ENCODE measurements at regions not wholly inside any gene's neighbourhood (a gene's known extent, or its start where the extent isn't known, plus 50 kb on each side); places are given as distances from the start of the nearest gene placed in this dataset.
"Not testable (repeated sequence)": the region's sequence is repeated elsewhere in the genome, so short reads cannot be mapped to it uniquely, and the experiment has no call there.

GRCh38 chr14:106737021-106737420 lies 1210.6 kb downstream of the TMEM121 start:
- H3K27me3 ChIP-seq (ENCODE audit: control insufficient read depth, insufficient read depth, low read length, poor library complexity, severe bottlenecking): no peaks in the 10 kb centered on the region
- no peaks in the 10 kb centered on the region for H3K9me3 ChIP-seq (ENCODE audit: control insufficient read depth, low read length)
- no peak overlapping the region for H3K4me3 ChIP-seq (ENCODE audit: insufficient read depth, low read depth, low read length)
- H3K36me3 ChIP-seq (ENCODE audit: control insufficient read depth, insufficient read depth, low read length): no peaks in the 10 kb centered on the region
- no peaks in the 10 kb centered on the region for H3K4me1 ChIP-seq (ENCODE audit: control insufficient read depth, insufficient read depth, low read length)
- H3K27ac ChIP-seq (ENCODE audit: insufficient read depth, low read depth, low read length, poor library complexity, severe bottlenecking): no peak overlapping the region
- WGBS, 2 experiments: 78 to 82% methylated on average over 9 of the region's 9 CpGs

DNA sequence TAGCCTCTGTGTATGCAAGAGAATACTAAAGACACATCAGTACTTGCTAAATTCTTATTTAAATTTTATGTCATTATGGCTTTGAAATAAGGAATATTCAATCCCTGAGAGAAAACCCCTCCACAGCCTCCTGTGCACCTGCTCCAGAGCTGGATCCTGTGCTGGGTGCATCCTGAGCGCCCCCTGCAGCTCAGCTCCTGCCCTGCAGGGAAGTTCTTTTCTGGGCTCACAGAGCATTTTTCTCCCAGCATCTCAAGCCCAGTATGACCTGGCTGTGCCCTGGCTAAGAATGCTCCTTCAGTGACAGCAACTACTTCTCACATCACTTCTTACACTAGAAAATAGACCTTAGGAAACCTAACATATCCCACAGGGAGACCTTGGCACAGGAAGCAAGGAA lies 1211.7 kb downstream of the TMEM121 start:
- WGBS, 2 experiments: 17 to 41% methylated on average over 1 of the region's 1 CpG
- no peak overlapping the region for H3K27ac ChIP-seq (ENCODE audit: insufficient read depth, low read depth, low read length, poor library complexity, severe bottlenecking)
- no peaks in the 10 kb centered on the region for H3K27me3 ChIP-seq (ENCODE audit: control insufficient read depth, insufficient read depth, low read length, poor library complexity, severe bottlenecking)
- no peaks in the 10 kb centered on the region for H3K36me3 ChIP-seq (ENCODE audit: control insufficient read depth, insufficient read depth, low read length)
- H3K4me1 ChIP-seq (ENCODE audit: control insufficient read depth, insufficient read depth, low read length): no peaks in the 10 kb centered on the region
- H3K4me3 ChIP-seq (ENCODE audit: insufficient read depth, low read depth, low read length): no peak overlapping the region
- no peaks in the 10 kb centered on the region for H3K9me3 ChIP-seq (ENCODE audit: control insufficient read depth, low read length)

- not testable (repeated sequence) for H3K36me3 ChIP-seq (ENCODE audit: control insufficient read depth, insufficient read depth, low read length); H3K4me3 ChIP-seq (ENCODE audit: insufficient read depth, low read depth, low read length); H3K27me3 ChIP-seq (ENCODE audit: control insufficient read depth, insufficient read depth, low read length, poor library complexity, severe bottlenecking); H3K4me1 ChIP-seq (ENCODE audit: control insufficient read depth, insufficient read depth, low read length); H3K9me3 ChIP-seq (ENCODE audit: control insufficient read depth, low read length); H3K27ac ChIP-seq (ENCODE audit: insufficient read depth, low read depth, low read length, poor library complexity, severe bottlenecking)
- 78 to 81% methylated on average over 4 to 7 of the region's 9 CpGs for WGBS, 2 experiments
These were observed 1212.3 kb downstream of the TMEM121 start for GRCh38 chr14:106738598-106739258.

DNA sequence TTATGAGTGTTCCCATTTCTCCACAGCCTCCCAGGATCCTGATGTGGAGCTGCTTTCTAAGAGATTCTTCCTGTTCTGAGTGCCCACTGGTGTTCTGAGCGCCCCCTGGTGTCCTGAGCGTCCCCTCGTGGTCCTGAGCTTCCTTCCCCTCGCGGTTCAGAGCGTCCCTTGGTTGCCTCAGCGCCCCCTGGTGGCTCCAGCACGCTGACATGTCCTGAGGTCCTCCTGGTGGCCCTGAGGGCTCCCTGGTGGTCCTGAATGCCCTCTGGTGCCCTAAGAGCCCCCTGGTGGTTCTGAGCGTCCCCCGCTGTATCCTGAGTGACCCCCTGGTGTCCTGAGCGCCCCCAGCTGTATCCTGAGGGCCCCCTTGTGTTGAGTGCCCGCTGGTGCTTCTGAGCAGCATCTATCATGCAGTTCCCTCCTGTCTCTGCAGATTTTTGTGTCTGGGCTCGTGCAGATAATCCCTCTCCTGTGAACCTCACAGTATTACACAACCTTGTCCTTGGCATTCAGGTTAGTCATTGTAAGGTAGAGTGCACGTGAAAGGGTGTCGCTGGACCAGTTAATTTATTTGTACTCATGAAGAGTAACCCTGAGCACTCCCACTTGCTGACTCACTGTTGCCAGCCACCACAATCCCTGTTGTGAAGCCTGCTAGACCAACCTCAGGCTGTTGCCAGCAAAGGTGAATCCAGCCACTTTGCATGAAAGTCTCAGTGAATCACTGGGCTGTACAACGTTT lies 1214.9 kb downstream of the TMEM121 start:
- not testable (repeated sequence) for H3K4me1 ChIP-seq (ENCODE audit: control insufficient read depth, insufficient read depth, low read length); H3K36me3 ChIP-seq (ENCODE audit: control insufficient read depth, insufficient read depth, low read length); H3K27ac ChIP-seq (ENCODE audit: insufficient read depth, low read depth, low read length, poor library complexity, severe bottlenecking); H3K4me3 ChIP-seq (ENCODE audit: insufficient read depth, low read depth, low read length); H3K9me3 ChIP-seq (ENCODE audit: control insufficient read depth, low read length); H3K27me3 ChIP-seq (ENCODE audit: control insufficient read depth, insufficient read depth, low read length, poor library complexity, severe bottlenecking)
- WGBS, 2 experiments: 45 to 46% methylated on average over 12 to 16 of the region's 16 CpGs

- H3K4me3 ChIP-seq (ENCODE audit: insufficient read depth, low read depth, low read length); H3K36me3 ChIP-seq (ENCODE audit: control insufficient read depth, insufficient read depth, low read length); H3K27ac ChIP-seq (ENCODE audit: insufficient read depth, low read depth, low read length, poor library complexity, severe bottlenecking); H3K9me3 ChIP-seq (ENCODE audit: control insufficient read depth, low read length); H3K4me1 ChIP-seq (ENCODE audit: control insufficient read depth, insufficient read depth, low read length); H3K27me3 ChIP-seq (ENCODE audit: control insufficient read depth, insufficient read depth, low read length, poor library complexity, severe bottlenecking): not testable (repeated sequence)
- 61 to 89% methylated on average over 2 to 10 of the region's 15 CpGs for WGBS, 2 experiments
These were observed 1218.8 kb downstream of the TMEM121 start for GRCh38 chr14:106745016-106745767.

- not testable (repeated sequence) for H3K36me3 ChIP-seq (ENCODE audit: control insufficient read depth, insufficient read depth, low read length); H3K27ac ChIP-seq (ENCODE audit: insufficient read depth, low read depth, low read length, poor library complexity, severe bottlenecking); H3K4me3 ChIP-seq (ENCODE audit: insufficient read depth, low read depth, low read length); H3K4me1 ChIP-seq (ENCODE audit: control insufficient read depth, insufficient read depth, low read length); H3K27me3 ChIP-seq (ENCODE audit: control insufficient read depth, insufficient read depth, low read length, poor library complexity, severe bottlenecking); H3K9me3 ChIP-seq (ENCODE audit: control insufficient read depth, low read length)
- no CpG with 5 or more reads among the region's 3 CpGs for WGBS, 2 experiments
These were observed 1223.7 kb downstream of the TMEM121 start for GRCh38 chr14:106750089-106750488.

DNA sequence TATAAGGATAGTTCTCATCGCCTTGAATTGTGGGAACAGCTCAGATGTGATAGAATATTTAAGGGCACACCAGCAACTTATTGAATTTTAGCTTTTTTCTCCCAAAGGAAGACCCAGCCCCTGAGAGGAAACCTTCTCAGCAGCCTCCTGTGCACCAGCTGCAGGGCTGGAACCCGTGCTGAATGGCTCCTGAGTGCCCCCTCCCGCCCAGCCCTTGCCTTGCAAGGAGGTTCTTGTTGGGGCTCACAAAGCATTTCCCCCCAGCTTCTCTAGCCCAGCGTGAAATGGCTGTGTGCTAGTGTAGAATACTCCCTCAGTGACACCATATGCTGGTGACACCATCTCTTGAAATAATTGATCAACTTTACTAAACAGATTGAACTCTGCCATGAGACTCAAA lies 1227.4 kb downstream of the TMEM121 start:
- H3K27ac ChIP-seq (ENCODE audit: insufficient read depth, low read depth, low read length, poor library complexity, severe bottlenecking); H3K27me3 ChIP-seq (ENCODE audit: control insufficient read depth, insufficient read depth, low read length, poor library complexity, severe bottlenecking); H3K4me3 ChIP-seq (ENCODE audit: insufficient read depth, low read depth, low read length); H3K36me3 ChIP-seq (ENCODE audit: control insufficient read depth, insufficient read depth, low read length); H3K9me3 ChIP-seq (ENCODE audit: control insufficient read depth, low read length); H3K4me1 ChIP-seq (ENCODE audit: control insufficient read depth, insufficient read depth, low read length): not testable (repeated sequence)
- WGBS, 2 experiments: 19% methylated on average over 2 of the region's 4 CpGs; no CpG with 5 or more reads in 1 of the 2 experiments

DNA sequence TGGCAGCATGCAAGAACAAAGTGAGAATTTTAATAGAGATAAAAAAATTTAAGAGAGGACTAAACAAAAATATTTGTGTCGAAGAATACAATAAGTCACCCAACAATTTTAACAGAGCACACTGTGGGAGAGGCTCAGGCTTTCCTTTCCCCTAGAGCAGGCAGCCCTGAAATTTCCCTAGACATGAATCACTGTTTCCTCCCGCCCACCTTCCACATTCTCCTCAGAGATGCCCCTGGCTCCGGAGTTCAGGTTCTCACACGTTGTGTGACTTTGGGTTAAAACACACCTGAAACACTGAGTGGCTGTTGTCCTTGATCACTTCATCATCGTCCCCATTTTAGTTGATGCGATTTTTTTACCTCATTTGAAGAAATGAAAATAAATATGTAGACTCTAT lies 1231.1 kb downstream of the TMEM121 start:
- 47 to 61% methylated on average over 3 to 6 of the region's 6 CpGs for WGBS, 2 experiments
- H3K4me3 ChIP-seq (ENCODE audit: insufficient read depth, low read depth, low read length); H3K9me3 ChIP-seq (ENCODE audit: control insufficient read depth, low read length); H3K36me3 ChIP-seq (ENCODE audit: control insufficient read depth, insufficient read depth, low read length); H3K27me3 ChIP-seq (ENCODE audit: control insufficient read depth, insufficient read depth, low read length, poor library complexity, severe bottlenecking); H3K4me1 ChIP-seq (ENCODE audit: control insufficient read depth, insufficient read depth, low read length); H3K27ac ChIP-seq (ENCODE audit: insufficient read depth, low read depth, low read length, poor library complexity, severe bottlenecking): not testable (repeated sequence)

DNA sequence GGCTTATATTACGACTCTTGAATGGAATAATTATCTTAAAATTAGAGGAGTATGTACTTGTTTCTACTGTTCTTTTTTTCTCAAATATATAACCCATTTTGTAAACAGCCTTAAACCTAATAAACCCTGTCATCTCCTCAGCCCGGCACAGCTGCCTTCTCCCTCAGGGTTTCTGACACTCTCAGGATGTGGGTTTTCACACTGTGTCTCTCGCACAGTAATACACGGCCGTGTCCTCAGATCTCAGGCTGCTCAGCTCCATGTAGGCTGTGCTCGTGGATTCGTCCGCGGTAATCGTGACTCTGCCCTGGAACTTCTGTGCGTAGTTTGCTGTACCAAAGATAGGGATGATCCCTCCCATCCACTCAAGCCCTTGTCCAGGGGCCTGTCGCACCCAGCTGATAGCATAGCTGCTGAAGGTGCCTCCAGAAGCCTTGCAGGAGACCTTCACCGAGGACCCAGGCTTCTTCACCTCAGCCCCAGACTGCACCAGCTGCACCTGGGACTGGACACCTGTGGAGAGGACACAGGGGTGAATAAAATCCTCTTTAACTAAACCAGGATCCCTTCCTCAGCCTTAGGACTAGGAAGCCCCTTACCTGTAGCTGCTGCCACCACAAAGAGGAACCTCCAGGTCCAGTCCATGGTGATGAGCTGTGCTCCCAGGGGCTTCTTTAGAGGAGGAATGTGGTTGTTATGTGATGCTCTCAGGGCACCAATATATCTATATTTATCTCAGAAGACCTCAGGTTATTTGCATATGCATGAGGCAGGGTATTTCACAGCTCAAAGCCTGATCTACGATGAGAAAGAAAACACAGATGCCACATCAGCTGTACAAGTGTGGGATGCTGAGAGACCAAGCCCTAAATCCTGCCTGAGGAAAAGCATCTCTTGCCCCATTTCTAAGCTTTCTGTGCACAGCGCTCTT lies 1235.8 kb downstream of the TMEM121 start:
- H3K36me3 ChIP-seq (ENCODE audit: control insufficient read depth, insufficient read depth, low read length); H3K27me3 ChIP-seq (ENCODE audit: control insufficient read depth, insufficient read depth, low read length, poor library complexity, severe bottlenecking); H3K4me3 ChIP-seq (ENCODE audit: insufficient read depth, low read depth, low read length); H3K4me1 ChIP-seq (ENCODE audit: control insufficient read depth, insufficient read depth, low read length); H3K9me3 ChIP-seq (ENCODE audit: control insufficient read depth, low read length); H3K27ac ChIP-seq (ENCODE audit: insufficient read depth, low read depth, low read length, poor library complexity, severe bottlenecking): not testable (repeated sequence)
- 76 to 89% methylated on average over 2 to 5 of the region's 15 CpGs for WGBS, 2 experiments

DNA sequence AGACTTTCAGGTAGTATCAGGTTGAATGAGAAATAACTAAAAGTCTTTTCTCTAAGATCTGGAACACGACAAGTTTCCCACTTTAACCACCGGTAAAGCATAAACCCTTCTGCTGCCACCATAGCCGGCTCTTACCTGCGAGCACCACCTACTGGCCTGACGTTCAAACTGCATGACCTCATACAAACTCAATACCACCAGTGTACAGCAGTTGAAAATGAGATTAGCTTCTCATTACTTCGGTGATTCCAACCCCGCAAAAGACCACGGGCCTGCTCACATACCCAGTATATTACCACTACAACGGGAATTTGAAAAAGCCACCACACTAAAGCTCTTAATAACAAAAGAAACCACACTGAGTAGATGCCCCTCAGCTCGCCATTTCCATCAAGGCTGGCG lies 1238.6 kb downstream of the TMEM121 start:
- H3K36me3 ChIP-seq (ENCODE audit: control insufficient read depth, insufficient read depth, low read length); H3K4me1 ChIP-seq (ENCODE audit: control insufficient read depth, insufficient read depth, low read length); H3K27me3 ChIP-seq (ENCODE audit: control insufficient read depth, insufficient read depth, low read length, poor library complexity, severe bottlenecking); H3K27ac ChIP-seq (ENCODE audit: insufficient read depth, low read depth, low read length, poor library complexity, severe bottlenecking); H3K4me3 ChIP-seq (ENCODE audit: insufficient read depth, low read depth, low read length); H3K9me3 ChIP-seq (ENCODE audit: control insufficient read depth, low read length): not testable (repeated sequence)
- WGBS, 2 experiments: 56 to 58% methylated on average over 8 to 9 of the region's 11 CpGs

Data from ectodermal cell (in vitro differentiated cells).